ENCODE measurements at regions not wholly inside any gene's neighbourhood (a gene's known extent, or its start where the extent isn't known, plus 50 kb on each side); places are given as distances from the start of the nearest gene placed in this dataset.

DNA sequence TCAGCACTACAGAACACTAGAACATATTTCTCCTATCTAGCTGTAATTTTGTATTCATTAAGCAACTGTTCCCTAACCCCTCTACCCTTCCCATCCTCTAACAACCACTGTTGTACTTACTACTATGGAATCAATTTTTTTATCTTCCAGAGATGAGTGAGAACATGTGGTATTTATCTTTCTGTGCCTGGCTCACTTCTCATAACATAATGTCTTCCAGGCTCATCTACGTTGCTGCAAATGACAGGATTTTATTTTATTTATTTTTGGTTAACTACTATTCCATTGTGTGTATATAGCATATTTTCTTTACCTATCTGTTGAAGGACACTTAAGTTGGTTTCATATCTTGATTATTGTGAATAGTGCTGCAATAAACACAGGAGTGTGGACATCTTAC, 200.9 kb upstream of the CHRM2 start:
- TF ChIP-seq, protein P1, sequence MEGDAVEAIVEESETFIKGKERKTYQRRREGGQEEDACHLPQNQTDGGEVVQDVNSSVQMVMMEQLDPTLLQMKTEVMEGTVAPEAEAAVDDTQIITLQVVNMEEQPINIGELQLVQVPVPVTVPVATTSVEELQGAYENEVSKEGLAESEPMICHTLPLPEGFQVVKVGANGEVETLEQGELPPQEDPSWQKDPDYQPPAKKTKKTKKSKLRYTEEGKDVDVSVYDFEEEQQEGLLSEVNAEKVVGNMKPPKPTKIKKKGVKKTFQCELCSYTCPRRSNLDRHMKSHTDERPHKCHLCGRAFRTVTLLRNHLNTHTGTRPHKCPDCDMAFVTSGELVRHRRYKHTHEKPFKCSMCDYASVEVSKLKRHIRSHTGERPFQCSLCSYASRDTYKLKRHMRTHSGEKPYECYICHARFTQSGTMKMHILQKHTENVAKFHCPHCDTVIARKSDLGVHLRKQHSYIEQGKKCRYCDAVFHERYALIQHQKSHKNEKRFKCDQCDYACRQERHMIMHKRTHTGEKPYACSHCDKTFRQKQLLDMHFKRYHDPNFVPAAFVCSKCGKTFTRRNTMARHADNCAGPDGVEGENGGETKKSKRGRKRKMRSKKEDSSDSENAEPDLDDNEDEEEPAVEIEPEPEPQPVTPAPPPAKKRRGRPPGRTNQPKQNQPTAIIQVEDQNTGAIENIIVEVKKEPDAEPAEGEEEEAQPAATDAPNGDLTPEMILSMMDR (IDR thresholded peaks at IDR 0.05; ENCODE audit: extremely low read depth, missing control alignments), result no peak
- DNase-seq (ENCODE audit: low spot score), result no peak

- DNase-seq (ENCODE audit: low spot score), result no peak
- TF ChIP-seq, protein P1 (IDR thresholded peaks at IDR 0.05; ENCODE audit: extremely low read depth, missing control alignments), result no peak
Observed at GRCh38 chr7:136665878-136666509, 202.5 kb upstream of the CHRM2 start.

DNA sequence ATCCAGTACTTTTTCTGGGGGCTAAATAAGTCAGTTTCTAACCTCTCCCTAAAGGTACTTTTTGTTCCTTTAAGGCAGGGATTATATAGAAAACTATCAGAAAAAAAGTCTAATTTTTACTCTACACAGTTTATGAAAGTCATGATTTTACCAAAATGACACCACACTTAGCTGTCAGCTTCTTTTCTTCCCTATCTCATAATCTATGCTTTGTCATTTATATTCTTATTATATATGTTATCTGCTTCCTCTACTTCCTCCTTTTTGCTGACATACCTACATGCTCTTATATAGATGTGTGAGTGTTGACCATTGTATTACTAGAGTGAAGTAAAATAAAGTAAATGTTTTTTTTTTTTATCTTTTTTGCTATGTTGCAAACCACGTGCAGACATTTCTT, 203.9 kb upstream of the CHRM2 start:
- TF ChIP-seq, protein P1 (IDR thresholded peaks at IDR 0.05; ENCODE audit: extremely low read depth, missing control alignments), result no peak
- no peak for DNase-seq (ENCODE audit: low spot score)

- TF ChIP-seq, protein P1 (IDR thresholded peaks at IDR 0.05; ENCODE audit: extremely low read depth, missing control alignments), result no peak
- DNase-seq (ENCODE audit: low spot score), result no peak
Observed at GRCh38 chr7:136657482-136657921, 210.9 kb upstream of the CHRM2 start.

DNA sequence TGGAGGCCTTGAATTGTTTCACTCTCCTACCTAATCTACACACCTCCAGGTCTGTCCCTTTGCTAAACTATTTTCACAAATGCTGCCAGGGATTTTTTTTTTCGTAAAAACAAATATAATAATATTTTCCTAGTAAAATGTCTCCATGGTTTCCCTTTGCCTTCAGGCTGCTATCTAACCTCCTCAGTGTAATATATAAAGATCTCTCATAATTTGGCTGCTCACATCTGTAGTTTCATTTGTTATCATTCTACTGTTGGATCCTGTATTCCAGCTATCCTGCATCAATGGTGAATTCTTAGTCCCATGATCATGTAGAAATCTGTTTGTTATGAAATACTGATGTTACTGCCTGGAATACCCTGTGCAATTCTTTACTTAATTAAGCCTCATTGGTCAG, 211.9 kb upstream of the CHRM2 start:
- DNase-seq (ENCODE audit: low spot score), result no peak
- TF ChIP-seq, protein P1 (IDR thresholded peaks at IDR 0.05; ENCODE audit: extremely low read depth, missing control alignments), result no peak

- no peak for DNase-seq (ENCODE audit: low spot score)
- TF ChIP-seq, protein P1 (IDR thresholded peaks at IDR 0.05; ENCODE audit: extremely low read depth, missing control alignments), result no peak
Observed at GRCh38 chr7:136655414-136655813, 213.0 kb upstream of the CHRM2 start.

DNA sequence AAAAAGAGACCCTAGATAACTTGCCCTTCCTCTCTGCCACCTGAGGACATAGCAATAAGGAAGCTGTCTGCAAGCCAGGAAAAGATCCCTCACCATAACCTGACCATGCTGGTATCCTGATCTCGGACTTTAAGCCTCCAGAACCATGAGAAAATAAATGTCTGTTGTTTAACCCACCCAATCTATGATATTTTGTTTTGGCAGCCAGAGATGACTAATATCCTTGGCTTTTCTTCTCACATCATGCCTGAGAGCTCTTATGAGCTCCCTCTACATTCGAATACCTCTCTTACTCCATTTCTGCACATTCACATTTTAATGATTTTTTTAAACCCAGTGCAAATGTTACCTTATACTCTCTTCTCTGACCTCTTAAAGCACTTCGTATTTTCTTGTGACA, 214.0 kb upstream of the CHRM2 start:
- TF ChIP-seq, protein P1 (IDR thresholded peaks at IDR 0.05; ENCODE audit: extremely low read depth, missing control alignments), result no peak
- no peak for DNase-seq (ENCODE audit: low spot score)
